ENCODE measurements at regions not wholly inside any gene's neighbourhood (a gene's known extent, or its start where the extent isn't known, plus 50 kb on each side); places are given as distances from the start of the nearest gene placed in this dataset.
A peak's percentile ranks its signal among the peaks of the same experiment; 100 is the strongest.
"Not testable (repeated sequence)": the region's sequence is repeated elsewhere in the genome, so short reads cannot be mapped to it uniquely, and the experiment has no call there.

GRCh38 chr9:113705306-113705927, 170.7 kb upstream of the ZNF618 start:
- DNase-seq = no peak

GRCh38 chr9:113705928-113706519, 170.1 kb upstream of the ZNF618 start:
- DNase-seq = no peak

- no peak for DNase-seq
Observed at GRCh38 chr9:113707953-113708695, 168.0 kb upstream of the ZNF618 start.

- DNase-seq = no peak
Observed at GRCh38 chr9:113708821-113709713, 167.0 kb upstream of the ZNF618 start.

- DNase-seq = no peak
Observed at GRCh38 chr9:113709721-113710120, 166.4 kb upstream of the ZNF618 start.

GRCh38 chr9:113711251-113711650, 164.9 kb upstream of the ZNF618 start:
- DNase-seq = no peak

GRCh38 chr9:113712053-113712452, 164.1 kb upstream of the ZNF618 start:
- no peak for DNase-seq

- DNase-seq = no peak
Observed at GRCh38 chr9:113715086-113715485, 161.0 kb upstream of the ZNF618 start.

GRCh38 chr9:113719919-113720318, 156.2 kb upstream of the ZNF618 start:
- no peak for DNase-seq

GRCh38 chr9:113720495-113720894, 155.6 kb upstream of the ZNF618 start:
- peak in 2 of 3 donors; percentile 42 to 47 for DNase-seq

- DNase-seq = peak in 2 of 3 donors; percentile 53
Observed at GRCh38 chr9:113721856-113722255, 154.3 kb upstream of the ZNF618 start.

- no peak for DNase-seq
Observed at GRCh38 chr9:113724202-113724601, 151.9 kb upstream of the ZNF618 start.

- no peak for DNase-seq
Observed at GRCh38 chr9:113728989-113729388, 147.1 kb upstream of the ZNF618 start.

GRCh38 chr9:113734826-113735225, 141.3 kb upstream of the ZNF618 start:
- DNase-seq = no peak

- DNase-seq = peak; percentile 70 to 85 (median 78)
Observed at GRCh38 chr9:113737517-113738271, 138.4 kb upstream of the ZNF618 start.

- no peak for DNase-seq
Observed at GRCh38 chr9:113738496-113738892, 137.6 kb upstream of the ZNF618 start.

- no peak for DNase-seq
Observed at GRCh38 chr9:113738893-113739604, 137.1 kb upstream of the ZNF618 start.

GRCh38 chr9:113739605-113740507, 136.3 kb upstream of the ZNF618 start:
- not testable (repeated sequence) for DNase-seq

GRCh38 chr9:113740508-113741500, 135.3 kb upstream of the ZNF618 start:
- DNase-seq = peak in 1 of 3 donors; percentile 31
